Fibroblast of peridontal ligament (primary cell): ENCODE measurements at regions not wholly inside any gene's neighbourhood (a gene's known extent, or its start where the extent isn't known, plus 50 kb on each side); places are given as distances from the start of the nearest gene placed in this dataset.
"Not testable (repeated sequence)": the region's sequence is repeated elsewhere in the genome, so short reads cannot be mapped to it uniquely, and the experiment has no call there.

Experiments
- DNase-seq: peaks from one replicate; pipeline ENCODE4 v3.0.0-alpha.2; 2010; ENCODE audit errors: extremely low read depth

- not testable (repeated sequence) for DNase-seq
Measured at GRCh38 chr12:124218650-124219049, 76.2 kb upstream of the RFLNA start.

- DNase-seq: no peak
Measured at GRCh38 chr12:124222368-124223245, 72.3 kb upstream of the RFLNA start.

- DNase-seq: not testable (repeated sequence)
Measured at GRCh38 chr12:124223733-124224138, 71.2 kb upstream of the RFLNA start.

- DNase-seq: no peak
Measured at GRCh38 chr12:124224535-124225110, 70.3 kb upstream of the RFLNA start.

GRCh38 chr12:124225730-124226129 is 69.2 kb upstream of the RFLNA start:
- DNase-seq: no peak

GRCh38 chr12:124227951-124228711 is 66.8 kb upstream of the RFLNA start:
- no peak for DNase-seq

GRCh38 chr12:124229520-124229919 is 65.4 kb upstream of the RFLNA start:
- DNase-seq: no peak

GRCh38 chr12:124230117-124230757 is 64.7 kb upstream of the RFLNA start:
- no peak for DNase-seq

- DNase-seq: no peak
Measured at GRCh38 chr12:124230789-124231188, 64.1 kb upstream of the RFLNA start.

- no peak for DNase-seq
Measured at GRCh38 chr12:124231980-124232653, 62.8 kb upstream of the RFLNA start.

- no peak for DNase-seq
Measured at GRCh38 chr12:124232654-124232987, 62.3 kb upstream of the RFLNA start.

- peak; percentile 59 for DNase-seq
Measured at GRCh38 chr12:124233041-124233796, 61.7 kb upstream of the RFLNA start.

GRCh38 chr12:124233846-124234640 is 60.9 kb upstream of the RFLNA start:
- DNase-seq: no peak

- peak; percentile 17 for DNase-seq
Measured at GRCh38 chr12:124236625-124237031, 58.3 kb upstream of the RFLNA start.

- no peak for DNase-seq
Measured at GRCh38 chr12:124238886-124239285, 56.0 kb upstream of the RFLNA start.

GRCh38 chr12:124240493-124240892 is 54.4 kb upstream of the RFLNA start:
- no peak for DNase-seq

GRCh38 chr12:124241776-124242528 is 52.9 kb upstream of the RFLNA start:
- no peak for DNase-seq

- DNase-seq: no peak
Measured at GRCh38 chr12:124242529-124243065, 52.3 kb upstream of the RFLNA start.

GRCh38 chr12:124243936-124244335 is 51.0 kb upstream of the RFLNA start:
- no peak for DNase-seq
